GM21360 (cell line): ENCODE measurements at regions not wholly inside any gene's neighbourhood (a gene's known extent, or its start where the extent isn't known, plus 50 kb on each side); places are given as distances from the start of the nearest gene placed in this dataset.
"Not testable (repeated sequence)": the region's sequence is repeated elsewhere in the genome, so short reads cannot be mapped to it uniquely, and the experiment has no call there.

Experiments
- ATAC-seq: cut with Tn5 transposase; IDR thresholded peaks from one replicate; pipeline ENCODE4 v1.9.1; 2021; ENCODE audit warnings: mild to moderate bottlenecking, moderate library complexity; ENCODE audit not compliant: unreplicated experiment

- no peak for ATAC-seq
Observed at GRCh38 chr18:22728481-22729105, 204.5 kb upstream of the RBBP8 start.

GRCh38 chr18:22731398-22731797, 201.7 kb upstream of the RBBP8 start:
- no peak for ATAC-seq

- no peak for ATAC-seq
Observed at GRCh38 chr18:22734105-22734661, 198.9 kb upstream of the RBBP8 start.

- no peak for ATAC-seq
Observed at GRCh38 chr18:22734791-22735627, 198.1 kb upstream of the RBBP8 start.

GRCh38 chr18:22737054-22737453, 196.1 kb upstream of the RBBP8 start:
- ATAC-seq: no peak

- ATAC-seq: no peak
Observed at GRCh38 chr18:22739061-22739642, 194.0 kb upstream of the RBBP8 start.

GRCh38 chr18:22739789-22740188, 193.3 kb upstream of the RBBP8 start:
- ATAC-seq: no peak

- ATAC-seq: no peak
Observed at GRCh38 chr18:22741318-22741717, 191.8 kb upstream of the RBBP8 start.

GRCh38 chr18:22742409-22742808, 190.7 kb upstream of the RBBP8 start:
- ATAC-seq: no peak

- ATAC-seq: no peak
Observed at GRCh38 chr18:22745966-22746365, 187.2 kb upstream of the RBBP8 start.

- no peak for ATAC-seq
Observed at GRCh38 chr18:22752014-22752413, 181.1 kb upstream of the RBBP8 start.

- no peak for ATAC-seq
Observed at GRCh38 chr18:22753130-22753831, 179.8 kb upstream of the RBBP8 start.

GRCh38 chr18:22764005-22764404, 169.1 kb upstream of the RBBP8 start:
- ATAC-seq: not testable (repeated sequence)

- no peak for ATAC-seq
Observed at GRCh38 chr18:22765896-22766295, 167.2 kb upstream of the RBBP8 start.

- ATAC-seq: no peak
Observed at GRCh38 chr18:22767653-22768052, 165.5 kb upstream of the RBBP8 start.

GRCh38 chr18:22773944-22774343, 159.2 kb upstream of the RBBP8 start:
- no peak for ATAC-seq

- ATAC-seq: no peak
Observed at GRCh38 chr18:22778996-22779395, 154.1 kb upstream of the RBBP8 start.

GRCh38 chr18:22783245-22783644, 149.9 kb upstream of the RBBP8 start:
- ATAC-seq: no peak

- ATAC-seq: no peak
Observed at GRCh38 chr18:22783662-22784076, 149.5 kb upstream of the RBBP8 start.

- ATAC-seq: no peak
Observed at GRCh38 chr18:22789052-22789451, 144.1 kb upstream of the RBBP8 start.

- no peak for ATAC-seq
Observed at GRCh38 chr18:22789600-22789999, 143.5 kb upstream of the RBBP8 start.
